Ramos (cell line): ENCODE measurements at regions not wholly inside any gene's neighbourhood (a gene's known extent, or its start where the extent isn't known, plus 50 kb on each side); places are given as distances from the start of the nearest gene placed in this dataset.
"Not testable (repeated sequence)": the region's sequence is repeated elsewhere in the genome, so short reads cannot be mapped to it uniquely, and the experiment has no call there.

Experiments
- in situ Hi-C: fragments of 300-500 bp; cut with MboI; formaldehyde crosslinking; loops from one replicate; pipeline ENCODE4 v1.14.3; 2022; ENCODE audit warnings: low sequenced_read_pairs; ENCODE audit not compliant: unreplicated experiment

DNA sequence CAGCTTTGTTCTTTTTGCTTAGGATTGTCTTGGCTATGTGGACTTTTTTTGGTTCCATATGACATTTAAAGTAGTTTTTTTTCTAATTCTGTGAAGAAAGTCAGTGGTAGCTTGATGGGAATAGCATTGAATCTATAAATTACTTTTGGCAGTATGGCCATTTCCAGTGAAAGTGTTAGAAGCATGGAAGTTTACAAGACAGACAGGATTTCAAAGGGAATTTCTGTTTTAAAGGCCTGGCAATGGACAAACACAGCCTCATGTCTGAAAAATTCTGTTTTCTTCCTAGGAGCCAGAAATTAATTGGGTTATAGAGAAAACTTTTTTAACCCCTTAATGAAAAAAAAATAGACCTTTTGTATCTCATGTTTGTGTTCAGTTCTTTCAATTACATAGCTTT is 184.4 kb downstream of the ATP23 start:
- in situ Hi-C loops: not testable (repeated sequence)

DNA sequence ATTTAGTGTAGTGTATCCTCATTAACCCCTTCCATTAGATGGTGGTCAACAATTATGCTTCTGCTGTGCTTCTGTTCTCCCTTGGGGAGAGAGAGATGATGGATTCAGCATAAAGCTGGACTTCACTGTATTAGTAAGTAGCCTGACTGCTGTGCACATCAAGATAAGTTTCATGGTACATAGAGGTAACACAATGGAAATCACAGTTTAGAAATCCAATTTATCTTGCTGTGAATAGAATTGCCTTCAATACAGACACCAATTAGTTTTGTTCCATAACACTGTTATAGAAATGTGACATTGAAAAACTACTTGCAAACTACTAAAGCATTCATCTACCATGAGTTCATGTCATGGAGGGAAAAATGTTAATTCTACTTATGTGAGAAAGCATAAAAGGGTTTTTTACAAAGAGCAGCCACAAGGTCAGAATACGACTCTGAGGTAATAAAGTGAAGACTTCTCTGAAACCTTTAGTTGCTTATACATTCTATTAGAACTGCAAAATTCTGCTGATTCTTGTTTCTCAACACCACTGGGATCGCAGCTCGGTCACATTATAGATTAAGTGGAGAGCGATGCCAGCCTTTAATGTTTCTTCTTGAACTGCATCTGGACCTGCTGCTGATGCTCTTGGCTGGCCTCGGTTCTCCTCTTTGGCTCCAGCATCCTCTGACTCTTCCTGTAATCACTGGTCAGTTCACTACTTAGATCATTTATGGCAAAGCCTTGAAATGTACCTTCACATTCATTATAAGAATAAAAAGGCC is 190.8 kb downstream of the ATP23 start:
- in situ Hi-C loops: no loop called here

DNA sequence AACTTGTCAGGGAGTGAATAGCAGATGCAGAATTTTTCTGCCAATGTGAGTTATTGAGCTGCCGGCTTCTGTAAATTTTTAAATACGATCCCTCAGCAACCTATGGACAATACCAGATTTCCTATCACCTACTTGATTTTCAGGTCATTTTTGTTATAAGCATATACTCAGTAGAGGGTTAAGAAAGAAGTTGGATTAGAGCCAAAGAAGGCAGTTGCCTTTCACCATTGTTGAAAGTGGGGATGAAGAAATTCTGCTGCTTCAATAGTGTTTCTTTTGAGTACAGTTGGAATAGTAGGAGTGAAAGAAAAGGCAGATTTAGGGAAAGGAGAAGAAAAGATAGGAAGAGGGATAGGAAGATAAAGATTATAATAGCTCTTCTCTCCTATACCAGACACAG is 197.1 kb downstream of the ATP23 start:
- in situ Hi-C loops: no loop called here

DNA sequence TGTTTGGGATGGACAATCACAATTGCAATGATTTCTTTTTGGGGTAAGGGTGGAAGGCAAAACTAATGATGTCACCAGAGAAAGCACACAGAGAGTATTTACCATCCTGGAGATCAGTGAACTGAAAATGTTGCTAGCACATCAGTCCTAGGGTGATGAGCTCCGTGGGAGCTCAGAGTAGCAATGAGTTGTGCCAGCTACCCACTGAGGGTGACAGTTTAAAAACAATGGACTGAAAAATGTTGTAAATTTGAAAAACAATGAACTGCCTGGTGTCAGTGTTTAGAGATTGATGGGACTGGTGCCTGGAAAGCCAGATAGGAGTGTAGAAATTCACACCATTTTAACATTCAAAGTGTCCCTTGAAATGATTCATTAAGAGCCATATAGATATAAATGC is 198.5 kb downstream of the ATP23 start:
- in situ Hi-C loops: no loop called here

DNA sequence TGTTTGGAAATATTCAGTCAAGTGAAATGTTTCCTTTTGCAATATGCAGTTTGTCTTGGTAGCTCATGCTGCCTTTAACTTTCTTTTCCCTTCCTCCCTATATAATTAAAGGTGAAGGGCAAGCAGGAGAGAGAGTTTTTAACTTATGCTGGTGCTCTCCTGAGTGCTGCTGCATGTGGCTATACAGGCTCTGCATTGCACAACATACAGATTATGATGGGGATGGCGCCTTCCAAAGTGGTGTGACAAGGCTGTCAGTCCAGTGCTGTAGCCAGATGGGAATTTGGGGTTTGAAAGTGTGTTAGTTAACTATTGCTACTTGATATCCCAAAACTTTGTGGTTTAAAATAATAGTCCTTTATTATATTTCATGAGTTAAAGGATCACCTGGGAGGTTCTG is 199.0 kb downstream of the ATP23 start:
- in situ Hi-C loops: no loop called here

DNA sequence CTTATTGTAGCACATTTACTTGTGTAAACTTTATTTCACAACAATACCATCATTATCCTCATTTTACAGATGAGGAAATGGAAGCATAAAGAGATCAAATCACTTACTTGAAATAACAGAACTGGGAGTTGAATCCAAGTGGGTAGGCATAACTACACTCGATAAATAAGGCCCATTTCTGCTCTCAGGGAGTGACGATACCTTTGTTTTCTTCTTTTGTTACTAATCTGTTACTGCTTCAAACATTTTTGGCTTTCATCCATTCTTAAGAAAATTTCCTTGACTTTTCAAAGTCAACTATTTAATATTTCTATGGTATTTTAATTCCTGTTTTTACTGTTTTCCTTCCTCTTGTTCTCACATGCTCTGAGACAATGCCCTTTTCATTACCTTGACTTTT is 201.6 kb downstream of the ATP23 start:
- in situ Hi-C loops: no loop called here

DNA sequence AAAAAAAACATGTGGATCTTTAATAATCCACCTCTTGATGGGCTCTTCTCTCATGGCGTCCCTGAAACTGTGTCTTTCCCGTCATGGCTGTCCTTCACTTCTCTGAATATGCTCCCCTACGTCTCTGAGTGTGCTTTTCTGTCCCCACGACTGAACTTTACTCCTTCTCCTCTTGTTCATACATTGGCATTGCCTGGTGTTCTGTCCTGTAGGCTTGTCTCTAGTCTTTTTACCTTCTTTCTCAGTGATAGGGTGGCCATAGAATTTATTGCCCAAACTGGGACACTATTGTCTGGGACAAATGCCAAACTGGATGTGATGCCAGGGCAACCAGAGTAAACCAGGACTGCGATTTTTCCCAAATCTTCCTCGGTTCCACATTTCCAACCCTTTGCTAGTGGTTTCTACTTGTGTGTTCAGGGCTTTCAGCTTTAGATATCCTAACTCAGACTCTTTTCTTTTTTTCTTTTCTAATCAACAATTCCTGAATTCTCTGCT is 202.2 kb downstream of the ATP23 start:
- in situ Hi-C loops: no loop called here

DNA sequence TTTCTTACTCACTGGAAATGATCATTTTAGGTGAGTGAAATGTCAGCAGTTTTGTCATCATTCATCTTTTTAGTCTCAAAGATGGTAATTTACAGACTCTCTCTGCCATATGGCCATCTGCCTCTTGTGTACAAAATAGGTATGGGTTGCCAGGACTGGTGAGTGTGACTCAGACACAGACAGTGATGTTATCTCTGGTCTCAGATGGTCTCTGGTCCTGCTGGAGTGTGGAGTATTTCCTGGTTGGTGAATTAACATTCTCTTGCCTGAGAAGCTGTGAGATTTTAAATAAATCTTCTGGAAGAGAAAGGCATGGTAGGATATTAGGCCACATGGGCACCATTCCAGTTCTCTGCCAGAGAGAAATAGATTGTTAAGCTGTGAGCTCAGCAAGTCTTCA is 207.0 kb downstream of the ATP23 start:
- in situ Hi-C loops: no loop called here

DNA sequence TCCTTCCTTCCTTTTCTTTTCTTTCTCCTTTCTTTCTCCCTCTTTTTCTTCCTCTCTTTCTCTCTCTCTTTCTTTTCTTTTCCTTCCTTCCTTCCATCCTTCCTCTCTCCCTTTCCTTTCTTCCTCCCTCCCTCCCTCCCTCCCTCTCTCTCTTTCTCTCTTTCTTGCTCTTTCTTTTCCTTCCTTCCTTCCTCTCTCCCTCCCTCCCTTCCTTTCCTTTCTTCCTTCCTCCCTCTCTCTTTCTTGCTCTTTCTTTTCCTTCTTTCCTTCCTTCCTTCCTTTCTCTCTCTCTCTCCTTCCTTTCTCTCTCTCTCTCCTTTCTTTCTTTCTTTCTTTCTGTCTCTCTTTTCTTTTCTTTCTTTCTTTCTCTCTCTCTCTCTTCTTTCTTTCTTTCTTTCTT is 207.6 kb downstream of the ATP23 start:
- in situ Hi-C loops: no loop called here

DNA sequence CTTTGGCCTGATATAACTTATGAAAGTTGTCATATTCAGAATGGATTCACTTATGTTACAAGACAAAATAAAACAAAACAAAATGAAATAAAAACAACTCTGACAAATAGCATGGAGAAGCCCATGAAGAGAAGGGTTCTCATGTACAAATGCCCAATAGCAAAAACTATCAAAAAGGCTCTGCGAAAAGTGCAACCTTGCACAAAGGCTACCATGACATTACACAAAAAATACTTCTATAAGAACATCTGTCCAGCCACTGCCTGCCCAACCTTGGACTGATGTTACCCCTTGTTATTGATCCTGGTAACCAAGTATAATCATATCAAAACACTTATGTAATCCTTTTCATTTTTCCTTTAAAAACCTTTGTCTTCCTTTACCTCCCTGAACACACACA is 213.0 kb downstream of the ATP23 start:
- in situ Hi-C loops: no loop called here

DNA sequence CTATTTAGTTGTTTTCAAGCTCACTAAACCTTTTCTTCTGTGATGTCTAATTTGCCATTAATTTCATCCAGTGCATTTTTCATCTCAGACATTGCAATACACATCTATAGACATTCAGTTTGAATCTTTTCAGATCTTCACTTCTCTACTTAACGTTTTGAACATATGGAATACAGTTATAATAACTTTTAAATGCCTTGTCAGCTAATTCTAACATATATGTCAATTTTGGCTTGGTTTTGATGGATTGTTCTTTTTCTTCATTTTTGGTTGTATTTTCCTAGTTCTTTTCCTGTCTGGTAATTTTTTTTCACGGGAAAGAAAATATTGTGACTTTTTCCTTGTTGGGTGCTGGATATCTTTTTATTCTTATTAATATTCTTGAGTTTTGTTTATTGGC is 215.3 kb downstream of the ATP23 start:
- in situ Hi-C loops: no loop called here

DNA sequence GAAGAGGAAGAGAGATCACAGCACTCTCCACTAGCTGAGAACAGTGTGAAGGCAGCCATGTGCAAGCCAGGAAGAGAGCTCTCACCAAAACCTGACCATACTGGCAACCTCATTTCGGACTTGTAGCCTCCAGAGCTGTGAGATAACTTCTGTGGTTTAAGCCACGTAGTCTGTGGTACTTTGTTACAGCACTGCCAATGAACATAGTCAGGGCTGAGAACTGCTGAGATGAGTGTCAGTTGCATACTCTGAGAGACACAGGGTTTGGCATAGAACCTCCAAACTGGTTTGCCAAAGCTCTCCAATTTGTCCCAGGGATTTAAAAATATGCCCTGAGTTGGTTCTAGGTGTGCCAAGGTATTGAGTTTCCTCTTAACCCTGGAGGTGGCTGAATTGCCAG is 218.6 kb downstream of the ATP23 start:
- in situ Hi-C loops: no loop called here

DNA sequence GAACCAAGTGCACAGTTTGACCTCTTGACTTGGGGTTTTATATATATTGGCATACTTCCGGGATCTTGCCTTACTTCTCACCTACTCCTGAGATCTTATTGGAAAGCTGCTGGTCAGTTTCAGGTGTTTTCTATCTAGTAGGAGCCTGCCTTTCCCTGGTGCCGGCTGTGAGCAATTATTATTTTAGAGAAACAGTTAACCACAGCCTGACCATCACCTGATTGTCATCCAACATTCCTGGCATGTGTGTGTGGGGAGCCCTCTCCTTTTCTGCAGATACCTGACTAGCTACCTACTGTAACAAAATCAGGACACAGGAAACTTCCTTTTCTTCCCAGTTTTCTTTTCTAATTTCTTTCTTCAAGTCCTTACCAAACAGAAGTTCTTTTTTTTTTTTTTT is 220.4 kb downstream of the ATP23 start:
- in situ Hi-C loops: no loop called here

DNA sequence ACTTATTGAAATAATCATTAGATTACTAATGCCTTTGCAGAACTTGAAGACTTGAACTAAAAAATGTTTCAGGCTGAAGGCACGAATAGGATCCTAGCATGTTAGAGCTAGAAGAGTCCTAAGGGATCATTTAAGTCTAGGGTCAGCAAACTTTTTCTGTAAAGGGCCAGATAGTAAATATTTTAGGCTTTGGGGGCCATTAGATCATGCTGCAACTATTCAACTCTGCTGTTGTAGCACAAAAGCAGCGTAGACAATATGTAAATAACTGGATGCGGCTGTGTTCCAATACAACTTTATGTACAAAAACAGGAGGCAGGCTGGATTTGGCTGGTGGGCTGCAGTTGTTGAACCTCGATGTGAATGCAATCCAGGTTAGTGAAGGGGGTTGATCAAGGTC is 221.7 kb downstream of the ATP23 start:
- in situ Hi-C loops: no loop called here

DNA sequence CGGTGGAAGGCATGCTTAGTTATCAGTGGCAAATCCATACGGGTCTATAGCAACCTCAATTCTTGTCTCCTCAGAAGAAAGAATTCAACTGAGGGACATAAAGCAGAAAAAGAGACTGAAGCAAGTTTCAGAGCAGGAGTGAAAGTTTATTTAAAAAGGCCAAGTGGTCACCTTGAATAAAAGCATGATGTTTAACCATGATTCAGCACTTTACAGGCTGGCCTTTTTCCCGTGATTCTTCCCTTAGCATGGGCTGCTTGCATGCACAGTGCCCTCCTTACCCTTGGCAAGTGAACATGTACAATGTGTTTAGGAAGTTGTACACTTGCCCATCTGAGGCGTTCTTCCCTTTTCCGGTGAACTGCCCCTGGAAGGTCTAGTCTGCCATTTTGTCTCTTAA is 225.3 kb downstream of the ATP23 start:
- in situ Hi-C loops: no loop called here

DNA sequence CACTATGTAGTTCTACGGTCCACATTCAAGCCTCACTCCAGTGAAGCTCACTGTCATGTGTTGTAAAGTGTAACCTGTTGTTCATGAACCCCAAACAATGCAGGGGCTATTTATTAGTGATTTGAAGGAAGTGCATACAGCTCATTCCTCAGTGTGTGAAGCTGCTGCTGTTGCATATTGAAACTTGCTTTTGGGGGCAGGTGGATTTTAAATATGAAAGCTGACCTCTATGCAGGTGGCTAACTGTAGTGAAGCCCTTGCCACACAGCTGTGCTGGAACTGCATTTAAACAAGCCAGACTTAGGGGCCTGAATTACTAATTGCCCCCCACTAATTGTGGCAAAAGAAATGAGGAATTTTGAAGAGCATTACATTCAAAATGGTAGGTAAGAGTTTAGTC is 226.3 kb downstream of the ATP23 start:
- in situ Hi-C loops: no loop called here

DNA sequence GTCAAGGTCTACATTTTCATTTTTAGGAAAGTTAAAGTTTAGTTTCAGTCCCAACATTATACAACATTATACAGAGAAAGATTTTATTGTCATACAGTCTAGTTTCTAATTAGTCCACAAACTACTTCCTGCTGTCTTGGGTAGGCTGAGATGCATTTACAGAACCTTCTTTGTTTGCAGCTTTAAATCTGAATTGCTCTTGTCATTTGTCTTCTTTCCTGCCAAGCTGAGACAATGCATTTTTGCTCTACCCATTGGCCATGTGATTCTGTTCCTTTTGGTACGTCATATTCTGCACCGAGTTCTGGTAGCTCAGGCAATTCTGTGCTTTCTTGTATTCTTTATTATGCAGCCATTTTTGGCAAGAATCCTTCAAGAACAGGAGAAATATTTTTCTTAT is 228.5 kb downstream of the ATP23 start:
- in situ Hi-C loops: no loop called here

DNA sequence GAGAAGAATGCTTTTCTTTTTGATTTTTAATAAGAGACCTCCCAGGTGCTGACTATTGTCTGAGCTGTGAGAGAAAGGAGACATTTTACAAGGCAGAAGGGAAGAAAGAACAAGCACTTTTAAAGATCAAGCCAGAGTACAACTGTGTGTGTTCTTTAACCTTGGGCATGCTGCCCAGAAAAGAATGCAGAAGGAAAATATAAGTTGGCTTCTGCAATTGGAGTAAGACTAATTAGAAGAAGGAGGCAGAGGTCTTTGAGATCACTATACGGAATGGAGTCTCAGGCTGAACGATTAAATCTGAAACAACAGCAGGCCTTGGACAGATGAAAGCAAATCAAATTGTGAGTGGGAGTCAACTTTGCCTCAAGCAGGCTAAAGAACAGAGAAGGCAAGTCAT is 230.5 kb downstream of the ATP23 start:
- in situ Hi-C loops: no loop called here

DNA sequence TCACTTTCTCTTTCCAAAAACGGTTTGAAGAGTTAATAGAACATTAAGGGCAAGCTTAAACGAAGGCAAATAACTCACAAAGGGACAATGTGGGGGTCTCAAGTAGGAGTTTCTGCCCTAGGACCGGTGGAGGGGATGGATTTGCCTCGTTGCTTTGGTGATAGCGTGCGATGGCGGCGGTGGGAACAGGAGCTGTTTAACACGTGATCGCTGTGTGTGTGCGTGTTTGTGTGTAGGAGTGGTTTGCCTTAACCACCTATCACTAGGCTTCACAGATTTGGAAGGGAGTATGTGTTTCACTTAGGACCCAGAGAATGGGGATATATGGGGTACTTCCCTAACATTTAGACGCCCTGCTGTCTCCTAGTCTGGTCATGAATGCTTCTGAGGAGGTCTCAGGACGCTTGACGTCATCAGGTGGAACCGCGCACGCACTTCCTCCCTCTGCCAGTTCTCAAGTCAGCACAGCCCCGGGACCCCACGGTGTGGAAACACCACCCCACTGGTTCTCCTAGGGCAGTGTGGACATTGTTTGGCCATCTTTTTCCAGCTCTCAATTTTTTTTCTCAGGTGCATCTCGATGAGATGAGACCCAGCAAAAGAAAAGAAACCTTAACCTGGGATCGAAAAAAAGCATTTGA is 231.2 kb downstream of the ATP23 start:
- in situ Hi-C loops: no loop called here

DNA sequence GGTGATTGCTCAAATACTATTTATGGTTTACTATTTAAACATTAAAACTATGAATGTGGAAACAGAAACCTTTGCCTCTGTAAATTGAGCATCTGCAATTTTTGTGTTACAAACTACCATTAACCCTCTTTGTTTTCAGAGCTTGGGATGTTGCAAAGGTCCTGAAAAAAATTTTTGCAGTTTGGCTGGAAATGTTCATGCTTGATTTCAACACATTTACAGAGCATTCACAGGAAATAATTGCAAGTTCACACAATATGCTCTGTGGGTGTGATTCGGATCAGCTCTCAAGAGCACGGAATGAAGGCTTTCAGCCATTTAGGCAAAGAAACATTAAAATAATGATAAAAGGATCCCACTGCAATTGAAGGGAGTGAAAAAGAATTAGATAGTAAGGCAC is 232.9 kb downstream of the ATP23 start:
- in situ Hi-C loops: no loop called here

DNA sequence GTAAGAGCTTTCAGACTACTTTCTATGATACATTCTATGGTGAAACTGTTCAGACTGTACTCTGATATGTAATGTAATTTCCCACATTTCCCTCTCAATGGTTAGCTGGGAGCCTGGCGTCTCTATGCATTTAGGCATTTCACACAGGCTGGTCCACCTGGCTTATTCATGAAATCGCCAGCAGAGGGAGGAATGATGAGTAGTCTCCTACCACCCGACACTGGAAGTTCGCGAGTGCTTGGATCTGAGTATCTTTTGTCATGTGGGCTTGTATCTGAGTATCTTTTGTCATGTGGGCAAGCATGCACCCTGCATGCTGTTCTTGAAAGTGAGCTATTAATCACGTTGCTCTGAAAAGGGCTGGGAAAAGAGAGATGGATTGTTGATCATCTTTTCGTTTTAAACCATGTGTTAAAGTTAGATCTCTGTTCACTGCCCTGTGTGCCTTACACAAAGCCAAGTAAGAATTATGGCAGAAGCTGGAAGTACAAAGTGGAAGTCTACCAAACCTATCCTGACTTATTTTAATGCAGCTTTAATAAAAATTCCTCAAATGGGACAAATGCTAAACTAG is 235.0 kb downstream of the ATP23 start:
- in situ Hi-C loops: no loop called here

DNA sequence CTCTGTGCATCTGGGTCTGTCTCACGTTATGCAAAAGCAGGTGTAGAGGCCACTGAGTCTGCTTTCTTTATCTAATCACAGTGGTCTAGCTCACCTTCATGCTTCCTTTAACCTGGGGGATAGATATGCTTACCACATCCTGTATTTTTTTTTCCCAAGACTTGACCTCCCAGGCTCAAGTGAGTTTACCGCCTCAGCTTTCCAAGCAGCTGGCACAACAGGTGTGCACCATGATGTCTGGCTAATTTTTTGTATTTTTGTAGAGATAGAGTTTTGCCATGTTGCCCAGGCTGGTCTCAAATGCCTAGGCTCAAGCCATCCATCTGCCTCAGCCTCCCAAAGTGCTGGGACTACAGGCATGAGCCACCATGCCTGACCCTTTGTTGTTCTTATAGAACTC is 236.0 kb downstream of the ATP23 start:
- in situ Hi-C loops: no loop called here
